Sigmoid colon (tissue), 6 donors: ENCODE measurements at regions not wholly inside any gene's neighbourhood (a gene's known extent, or its start where the extent isn't known, plus 50 kb on each side); places are given as distances from the start of the nearest gene placed in this dataset.

Experiments
- DNase-seq: peaks from one replicate; pipeline ENCODE4 v3.0.0-alpha.2; 2019
- H3K27ac ChIP-seq, 4 donors: fragments of 200-600 bp; sonication (generic); one replicate each; pipeline ENCODE4 v1.5.1; 2016 to 2019; ENCODE audit warnings: mild to moderate bottlenecking in 1 of 4
- H3K27me3 ChIP-seq, 3 donors: fragments of 200-600 bp; sonication (generic); one replicate each; pipeline ENCODE4 v1.5.1; 2019; ENCODE audit warnings: mild to moderate bottlenecking in 1 of 3
- H3K36me3 ChIP-seq, 4 donors: fragments of 200-600 bp; sonication (generic); one replicate each; pipeline ENCODE4 v1.5.1; 2016 to 2019
- H3K4me1 ChIP-seq, 4 donors: fragments of 200-600 bp; sonication (generic); one replicate each; pipeline ENCODE4 v1.5.1; 2017 to 2019
- H3K4me3 ChIP-seq, 4 donors: fragments of 200-600 bp; sonication (generic); one replicate each; pipeline ENCODE4 v1.5.1; 2017 to 2019; ENCODE audit warnings: mild to moderate bottlenecking in 2 of 4, moderate library complexity in 1 of 4
- H3K9me3 ChIP-seq, 4 donors: fragments of 200-600 bp in 3 of 4; sonication (generic) in 3 of 4; one replicate each; pipeline versions ENCODE4 v1.5.1 to v1.6.1; 2013 to 2019
- EP300 ChIP-seq, 4 donors: sonication (generic); formaldehyde crosslinking; IDR thresholded peaks; one replicate each; pipeline ENCODE4 v1.6.1; 2017; ENCODE audit warnings: antibody characterized with exemption in 4 of 4
- POLR2A ChIP-seq, 2 donors: fragments of 450-650 bp; IDR thresholded peaks; one replicate each; pipeline ENCODE4 v1.6.1; 2016; ENCODE audit warnings: antibody characterized with exemption in 2 of 2, mild to moderate bottlenecking in 2 of 2, moderate library complexity in 2 of 2
- POLR2AphosphoS5 ChIP-seq, 4 donors: sonication (generic); formaldehyde crosslinking; IDR thresholded peaks; one replicate each; pipeline ENCODE4 v1.6.1; 2017; ENCODE audit warnings: antibody characterized with exemption in 4 of 4
- WGBS, 2 donors: extraction: QIAGEN DNeasy Blood & Tissue Kit; methylation state at CpG; one replicate each; pipeline ENCODE4 v1.1.7; 2013; 5-methylcytosine and 5-hydroxymethylcytosine counted together
- intact Hi-C: fragments of 100-400 bp; cut with DNase I; formaldehyde crosslinking; loops from one replicate; pipeline ENCODE4 v1.15.1; 2023
- TF ChIP-seq, protein P1 (sequence below), 4 experiments: fragments of 450-650 bp in 3 of 4; fragments of 200-600 bp in 1 of 4; IDR thresholded peaks; one replicate each; pipeline ENCODE4 v1.5.1; 2016 to 2019; ENCODE audit warnings: antibody characterized with exemption in 4 of 4, mild to moderate bottlenecking in 3 of 4, moderate library complexity in 2 of 4
- donor health status: healthy with polysubstance abuse.
- donor health status: healthy.

DNA sequence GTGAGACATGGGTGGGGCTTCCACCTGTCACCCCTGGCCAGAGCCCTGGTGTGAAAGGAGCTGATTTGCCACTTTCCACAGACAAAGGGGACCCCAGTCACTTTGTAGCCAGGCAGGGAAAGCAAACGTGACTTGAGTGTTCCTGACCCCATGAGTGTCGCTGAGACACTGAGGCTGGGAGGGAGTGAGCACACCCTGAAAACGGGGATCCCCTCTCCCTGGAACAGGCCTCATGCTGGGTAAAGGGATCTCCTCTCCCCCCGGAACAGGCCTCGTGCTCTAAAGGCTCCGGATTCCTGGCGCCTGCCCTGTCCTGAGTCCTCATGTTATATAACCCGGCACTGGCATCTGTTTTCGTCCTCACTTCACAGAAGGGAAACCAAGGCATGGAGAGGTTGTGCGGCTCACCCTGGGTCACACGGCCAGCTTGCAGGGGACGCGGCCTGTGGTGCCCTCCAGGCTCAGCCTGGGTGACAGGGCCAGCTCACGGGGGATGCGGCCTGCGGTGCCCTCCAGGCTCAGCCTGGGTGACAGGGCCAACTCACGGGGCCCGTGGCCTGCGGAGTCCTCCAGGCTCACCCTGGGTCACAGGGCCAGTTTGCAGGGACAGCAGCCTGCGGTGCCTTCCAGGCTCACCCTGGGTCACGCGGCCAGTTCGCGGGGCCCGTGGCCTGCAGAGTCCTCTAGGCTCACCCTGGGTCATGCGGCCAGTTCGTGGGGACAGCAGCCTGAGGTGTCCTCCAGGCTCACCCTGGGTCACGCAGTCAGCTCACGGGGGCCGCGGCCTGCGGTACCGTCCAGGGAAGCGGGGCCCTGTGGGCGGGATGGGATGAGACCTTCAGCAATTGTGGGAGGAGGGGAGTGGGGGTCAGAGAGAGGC, 104.7 kb downstream of the PDGFA start:
- no peak overlapping the region for H3K4me3 ChIP-seq
- 93 to 94% methylated on average over 35 of the region's 35 CpGs for WGBS, 2 donors
- TF ChIP-seq POLR2A (IDR thresholded peaks at IDR 0.05): no peak
- no peak for TF ChIP-seq POLR2AphosphoS5 (IDR thresholded peaks at IDR 0.05)
- peaks cover 4 to 12% (median 6%) of the 10 kb centered on the region in 4 donors for H3K9me3 ChIP-seq
- H3K27ac ChIP-seq: no peak overlapping the region
- DNase-seq: peak; percentile 46
- no peaks in the 10 kb centered on the region for H3K4me1 ChIP-seq
- intact Hi-C loops: no loop called here
- H3K27me3 ChIP-seq: peaks cover 0 to 8% (median 0%) of the 10 kb centered on the region in 3 donors
- H3K36me3 ChIP-seq: no peaks in the 10 kb centered on the region

DNA sequence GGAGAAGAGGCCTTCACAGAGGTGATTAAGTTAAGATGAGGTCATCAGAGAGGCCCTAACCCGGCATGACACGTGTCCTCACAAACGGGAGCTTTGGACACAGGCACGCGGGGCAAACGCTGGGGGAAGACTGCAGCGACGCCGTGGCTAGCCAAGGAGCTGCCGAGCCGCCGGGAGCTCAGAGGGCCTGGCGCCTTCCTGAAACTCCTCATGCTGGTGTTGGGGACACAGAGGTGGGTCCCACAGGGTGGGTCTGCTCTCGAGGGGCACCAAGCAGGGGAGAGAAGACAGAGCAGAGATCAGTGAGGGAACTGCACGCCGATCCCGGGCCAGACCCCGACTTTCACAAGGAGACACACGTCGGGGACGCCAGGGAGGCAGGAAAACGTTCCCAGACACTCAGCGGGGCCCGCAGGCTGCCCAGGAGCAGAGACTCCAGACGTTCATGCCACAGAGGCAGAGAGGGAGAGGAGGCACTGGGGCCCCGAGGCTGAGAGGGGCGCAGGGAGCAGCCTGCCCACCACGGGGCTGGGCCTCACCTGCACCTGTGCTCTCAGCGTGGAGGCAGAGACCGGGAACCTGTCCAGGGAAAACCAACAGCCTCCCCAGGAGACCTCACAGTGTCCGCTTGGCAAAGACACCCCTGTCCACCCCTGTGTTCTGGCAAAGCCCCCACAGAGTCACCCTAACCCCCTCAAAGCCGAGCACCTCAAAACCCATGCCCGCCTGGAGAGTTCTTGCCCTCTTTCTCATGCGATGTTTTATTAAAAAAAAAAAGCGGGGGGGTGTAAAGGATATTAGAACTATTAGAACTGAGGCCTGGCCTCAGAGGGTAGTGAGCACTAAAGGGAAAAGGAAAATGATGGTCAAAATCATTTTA, 103.8 kb downstream of the PDGFA start:
- intact Hi-C loops: no loop called here
- Histone ChIP-seq H3K9me3 (peaks cover 4 to 12% (median 6%) of the 10 kb centered on the region in 4 donors), H3K27me3 (no peaks in the 10 kb centered on the region), H3K27ac (no peak overlapping the region), H3K36me3 (no peaks in the 10 kb centered on the region), H3K4me3 (no peak overlapping the region), H3K4me1 (no peaks in the 10 kb centered on the region)
- peak; percentile 60 for DNase-seq
- TF ChIP-seq EP300 (IDR thresholded peaks at IDR 0.05): no peak
- TF ChIP-seq POLR2A (IDR thresholded peaks at IDR 0.05): no peak
- TF ChIP-seq POLR2AphosphoS5 (IDR thresholded peaks at IDR 0.05): no peak
- TF ChIP-seq, protein P1, sequence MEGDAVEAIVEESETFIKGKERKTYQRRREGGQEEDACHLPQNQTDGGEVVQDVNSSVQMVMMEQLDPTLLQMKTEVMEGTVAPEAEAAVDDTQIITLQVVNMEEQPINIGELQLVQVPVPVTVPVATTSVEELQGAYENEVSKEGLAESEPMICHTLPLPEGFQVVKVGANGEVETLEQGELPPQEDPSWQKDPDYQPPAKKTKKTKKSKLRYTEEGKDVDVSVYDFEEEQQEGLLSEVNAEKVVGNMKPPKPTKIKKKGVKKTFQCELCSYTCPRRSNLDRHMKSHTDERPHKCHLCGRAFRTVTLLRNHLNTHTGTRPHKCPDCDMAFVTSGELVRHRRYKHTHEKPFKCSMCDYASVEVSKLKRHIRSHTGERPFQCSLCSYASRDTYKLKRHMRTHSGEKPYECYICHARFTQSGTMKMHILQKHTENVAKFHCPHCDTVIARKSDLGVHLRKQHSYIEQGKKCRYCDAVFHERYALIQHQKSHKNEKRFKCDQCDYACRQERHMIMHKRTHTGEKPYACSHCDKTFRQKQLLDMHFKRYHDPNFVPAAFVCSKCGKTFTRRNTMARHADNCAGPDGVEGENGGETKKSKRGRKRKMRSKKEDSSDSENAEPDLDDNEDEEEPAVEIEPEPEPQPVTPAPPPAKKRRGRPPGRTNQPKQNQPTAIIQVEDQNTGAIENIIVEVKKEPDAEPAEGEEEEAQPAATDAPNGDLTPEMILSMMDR (IDR thresholded peaks at IDR 0.05): no peak
- WGBS, 2 donors: 88% methylated on average over 35 of the region's 35 CpGs

DNA sequence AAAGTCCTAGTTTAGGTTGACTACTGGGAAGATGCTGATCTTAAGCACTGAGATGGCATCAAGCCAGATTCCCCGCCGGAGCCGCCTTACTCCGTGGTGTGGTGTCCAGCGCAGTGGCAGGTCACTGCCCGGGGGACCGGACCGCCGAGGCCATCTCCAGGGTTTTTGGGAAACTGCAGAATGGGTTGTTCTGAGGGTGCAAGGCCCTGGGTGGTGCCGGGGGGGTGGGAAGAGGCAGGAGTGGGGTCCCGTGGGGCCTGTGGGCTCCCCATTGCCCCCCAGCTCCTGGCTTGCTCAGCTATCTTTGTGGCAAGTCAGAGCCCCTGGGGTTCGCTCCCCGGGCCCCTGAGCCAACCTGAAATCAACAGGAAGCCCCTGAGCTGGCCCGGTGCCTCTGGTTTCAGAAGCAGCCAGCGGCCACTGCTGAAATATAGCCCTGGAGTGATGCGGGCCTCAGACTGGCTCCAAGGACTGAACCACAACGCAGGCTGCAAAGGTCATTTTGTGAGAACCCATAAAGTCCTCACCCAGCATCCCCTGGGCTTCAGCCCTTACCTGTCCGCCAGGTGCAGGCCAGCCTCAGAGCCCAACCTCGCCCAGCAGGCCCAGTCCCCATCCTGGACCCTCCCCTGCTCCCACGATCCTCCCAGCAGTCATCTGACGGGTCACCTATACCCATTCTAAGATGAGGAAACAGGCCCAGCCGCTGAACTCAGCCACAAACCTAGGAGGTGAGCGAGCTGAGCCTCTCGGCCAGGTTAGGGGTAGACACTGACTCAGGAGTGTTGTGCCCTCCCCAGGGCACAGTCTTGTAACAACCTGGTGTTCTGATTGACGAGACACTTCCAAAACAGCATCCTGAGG, 102.7 kb downstream of the PDGFA start:
- DNase-seq: peak; percentile 62
- 94% methylated on average over 25 of the region's 25 CpGs for WGBS, 2 donors

DNA sequence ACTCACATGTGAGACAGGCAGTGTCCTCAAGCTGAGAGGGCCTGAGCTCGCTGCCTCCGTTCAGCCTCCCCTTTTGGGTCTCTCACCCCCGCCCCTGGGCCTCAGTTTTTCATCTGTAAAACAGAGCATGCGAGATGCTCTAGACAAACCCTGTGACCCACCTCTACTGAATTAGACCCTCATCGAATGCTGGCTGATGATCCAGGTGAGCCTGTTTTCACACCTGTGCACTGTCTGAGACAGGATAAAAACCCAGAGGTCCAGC, 102.1 kb downstream of the PDGFA start:
- no peak for TF ChIP-seq EP300 (IDR thresholded peaks at IDR 0.05)
- no peak for TF ChIP-seq POLR2AphosphoS5 (IDR thresholded peaks at IDR 0.05)
- TF ChIP-seq, protein P1 (IDR thresholded peaks at IDR 0.05): no peak
- TF ChIP-seq POLR2A (IDR thresholded peaks at IDR 0.05): no peak
- no peaks in the 10 kb centered on the region for H3K27me3 ChIP-seq
- intact Hi-C loops: no loop called here
- no peak overlapping the region for H3K27ac ChIP-seq
- peaks cover 4 to 12% (median 6%) of the 10 kb centered on the region in 4 donors for H3K9me3 ChIP-seq
- no peaks in the 10 kb centered on the region for H3K36me3 ChIP-seq
- WGBS, 2 donors: 96 to 98% methylated on average over 5 of the region's 5 CpGs
- no peak overlapping the region for H3K4me3 ChIP-seq
- no peaks in the 10 kb centered on the region for H3K4me1 ChIP-seq
- DNase-seq: peak; percentile 36

More for the DNA sequence above, 102.7 kb downstream of the PDGFA start:
- Histone ChIP-seq H3K36me3 (no peaks in the 10 kb centered on the region), H3K4me3 (no peak overlapping the region), H3K27me3 (no peaks in the 10 kb centered on the region), H3K9me3 (peaks cover 4 to 12% (median 6%) of the 10 kb centered on the region in 4 donors), H3K27ac (no peak overlapping the region), H3K4me1 (no peaks in the 10 kb centered on the region)
- intact Hi-C loops: no loop called here
- TF ChIP-seq, protein P1 (IDR thresholded peaks at IDR 0.05): no peak
- TF ChIP-seq POLR2AphosphoS5 (IDR thresholded peaks at IDR 0.05): no peak
- TF ChIP-seq POLR2A (IDR thresholded peaks at IDR 0.05): no peak
- no peak for TF ChIP-seq EP300 (IDR thresholded peaks at IDR 0.05)
